ENCODE measurements at regions not wholly inside any gene's neighbourhood (a gene's known extent, or its start where the extent isn't known, plus 50 kb on each side); places are given as distances from the start of the nearest gene placed in this dataset.

GRCh38 chr4:125082729-125083417, 231.9 kb upstream of the FAT4 start:
- no peak for TF ChIP-seq POLR2A (IDR thresholded peaks at IDR 0.05; ENCODE audit: low read depth, low read length)
- TF ChIP-seq MXI1 (IDR thresholded peaks at IDR 0.05; ENCODE audit: low read depth, low read length): no peak
- TF ChIP-seq CTCF (IDR thresholded peaks at IDR 0.05 in 2 of 3, conservative IDR thresholded peaks at IDR 0.05 in 1 of 3; ENCODE audit: control insufficient read depth in 2 of 3, extremely low read depth in 1 of 3, insufficient read depth in 1 of 3, low read depth in 3 of 3, low read length in 3 of 3): no peak
- no peak for TF ChIP-seq MLLT1 (IDR thresholded peaks at IDR 0.05)
- TF ChIP-seq TCF3 (IDR thresholded peaks at IDR 0.05; ENCODE audit: borderline replicate concordance, insufficient read depth, low read depth, low read length): no peak
- TF ChIP-seq RAD21 (IDR thresholded peaks at IDR 0.05; ENCODE audit: insufficient read depth, low read depth, low read length): no peak
- TF ChIP-seq NBN (IDR thresholded peaks at IDR 0.05): no peak
- no peak for TF ChIP-seq ZNF207 (IDR thresholded peaks at IDR 0.05; ENCODE audit: borderline replicate concordance)
- TF ChIP-seq YY1 (IDR thresholded peaks at IDR 0.05; ENCODE audit: low read depth, low read length): no peak
- no peak for TF ChIP-seq STAT1 (conservative IDR thresholded peaks at IDR 0.05)
- no peak for TF ChIP-seq RCOR1 (conservative IDR thresholded peaks at IDR 0.05; ENCODE audit: low read depth, low read length)
- TF ChIP-seq RELA (IDR thresholded peaks at IDR 0.05; ENCODE audit: borderline replicate concordance, partially characterized antibody): no peak
- TF ChIP-seq GABPA (IDR thresholded peaks at IDR 0.05; ENCODE audit: low read depth): no peak
- TF ChIP-seq FOXM1 (IDR thresholded peaks at IDR 0.05; ENCODE audit: low read depth, low read length): no peak

All from GM12878 (cell line).